AG09309 (cell line): ENCODE measurements at regions not wholly inside any gene's neighbourhood (a gene's known extent, or its start where the extent isn't known, plus 50 kb on each side); places are given as distances from the start of the nearest gene placed in this dataset.
A peak's percentile ranks its signal among the peaks of the same experiment; 100 is the strongest.
"Not testable (repeated sequence)": the region's sequence is repeated elsewhere in the genome, so short reads cannot be mapped to it uniquely, and the experiment has no call there.

Source experiments
- DNase-seq: peaks from one replicate; pipeline ENCODE4 v3.0.0-alpha.2; 2010; ENCODE audit warnings: low read depth
- H3K4me3 ChIP-seq: 2 replicates; pipeline ENCODE4 v1.5.1; 2011; ENCODE audit warnings: mild to moderate bottlenecking, low read depth, low read length, moderate library complexity; ENCODE audit not compliant: control insufficient read depth
- TF ChIP-seq, protein P1 (sequence below): IDR thresholded peaks from 2 replicates; pipeline ENCODE4 v1.5.1; 2011; ENCODE audit warnings: mild to moderate bottlenecking, low read depth, low read length, inconsistent platforms; ENCODE audit not compliant: insufficient read depth, control insufficient read depth; ENCODE audit errors: missing control alignments

DNA sequence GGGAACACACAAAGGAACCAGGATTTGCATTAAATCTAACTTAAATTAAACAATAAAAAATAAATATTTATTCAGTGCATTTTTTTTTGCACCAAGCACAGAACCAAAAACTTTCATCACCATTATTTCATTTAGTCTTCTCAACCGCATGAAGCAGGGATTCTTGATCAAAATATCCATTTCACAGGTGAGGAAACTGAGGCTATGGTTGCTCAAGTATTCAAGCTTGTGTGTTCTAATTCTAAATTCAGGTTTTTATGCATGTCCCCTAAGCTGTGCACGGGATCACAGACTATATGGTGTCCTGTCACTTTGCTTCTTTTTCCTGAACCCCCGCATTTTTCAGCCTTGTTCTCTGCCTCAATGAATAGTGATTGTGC is 64.3 kb upstream of the BCL6 start:
- DNase-seq, result no peak
- H3K4me3 ChIP-seq, result no peak overlapping the region
- TF ChIP-seq, protein P1, sequence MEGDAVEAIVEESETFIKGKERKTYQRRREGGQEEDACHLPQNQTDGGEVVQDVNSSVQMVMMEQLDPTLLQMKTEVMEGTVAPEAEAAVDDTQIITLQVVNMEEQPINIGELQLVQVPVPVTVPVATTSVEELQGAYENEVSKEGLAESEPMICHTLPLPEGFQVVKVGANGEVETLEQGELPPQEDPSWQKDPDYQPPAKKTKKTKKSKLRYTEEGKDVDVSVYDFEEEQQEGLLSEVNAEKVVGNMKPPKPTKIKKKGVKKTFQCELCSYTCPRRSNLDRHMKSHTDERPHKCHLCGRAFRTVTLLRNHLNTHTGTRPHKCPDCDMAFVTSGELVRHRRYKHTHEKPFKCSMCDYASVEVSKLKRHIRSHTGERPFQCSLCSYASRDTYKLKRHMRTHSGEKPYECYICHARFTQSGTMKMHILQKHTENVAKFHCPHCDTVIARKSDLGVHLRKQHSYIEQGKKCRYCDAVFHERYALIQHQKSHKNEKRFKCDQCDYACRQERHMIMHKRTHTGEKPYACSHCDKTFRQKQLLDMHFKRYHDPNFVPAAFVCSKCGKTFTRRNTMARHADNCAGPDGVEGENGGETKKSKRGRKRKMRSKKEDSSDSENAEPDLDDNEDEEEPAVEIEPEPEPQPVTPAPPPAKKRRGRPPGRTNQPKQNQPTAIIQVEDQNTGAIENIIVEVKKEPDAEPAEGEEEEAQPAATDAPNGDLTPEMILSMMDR, result no peak

DNA sequence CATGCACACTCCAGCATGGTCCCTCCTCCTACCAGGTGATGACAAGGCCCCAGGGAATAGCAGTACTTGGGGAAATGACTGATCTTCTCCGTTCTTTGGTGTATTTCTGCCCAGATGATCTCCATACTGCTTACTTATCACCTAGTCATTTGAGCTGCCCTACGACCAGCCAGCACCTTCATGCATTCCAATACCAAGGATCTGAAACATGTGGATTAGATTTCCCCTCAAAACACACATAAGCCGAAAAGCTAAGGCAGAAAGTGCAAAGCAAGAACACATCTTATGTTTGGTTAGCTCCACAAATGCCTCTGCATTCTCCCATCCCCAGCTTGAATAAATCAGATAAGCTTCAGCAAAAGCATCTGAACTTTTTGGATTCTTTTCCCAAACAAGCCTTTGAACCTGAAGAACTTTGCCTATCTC is 64.8 kb upstream of the BCL6 start:
- TF ChIP-seq, protein P1, result no peak
- H3K4me3 ChIP-seq, result no peak overlapping the region
- no peak for DNase-seq

DNA sequence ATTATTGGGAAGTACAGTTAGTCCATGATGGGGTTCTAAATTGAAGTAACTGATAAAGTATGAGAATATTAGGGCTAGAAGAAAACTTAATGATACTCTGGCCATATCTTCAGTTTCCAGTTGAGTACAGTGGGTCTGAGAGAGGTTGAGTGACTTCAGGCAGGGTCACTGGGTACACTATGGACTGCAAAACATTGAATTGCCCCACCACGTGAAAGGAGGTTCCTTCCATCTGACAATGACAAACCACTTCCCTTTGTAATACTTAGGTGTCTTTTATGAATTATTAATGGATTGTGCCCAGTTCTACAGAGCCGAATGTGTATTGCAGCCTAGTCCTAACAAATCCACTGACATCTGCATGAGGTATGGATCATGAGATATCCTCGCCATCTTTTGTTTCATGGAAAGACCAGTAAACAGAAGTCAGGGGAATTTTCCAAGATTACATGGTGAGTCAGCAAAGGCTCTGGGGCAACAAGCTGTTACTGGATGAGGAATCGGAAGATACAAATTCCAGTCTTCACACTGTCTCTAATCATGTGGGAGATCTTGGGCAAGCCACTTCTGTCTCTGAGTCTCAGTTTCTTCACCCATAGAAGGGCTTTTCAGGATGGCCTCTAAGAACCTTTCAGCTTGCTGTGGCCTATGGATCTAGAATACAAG is 66.5 kb upstream of the BCL6 start:
- no peak overlapping the region for H3K4me3 ChIP-seq
- peak; percentile 70 for DNase-seq
- TF ChIP-seq, protein P1, result no peak

DNA sequence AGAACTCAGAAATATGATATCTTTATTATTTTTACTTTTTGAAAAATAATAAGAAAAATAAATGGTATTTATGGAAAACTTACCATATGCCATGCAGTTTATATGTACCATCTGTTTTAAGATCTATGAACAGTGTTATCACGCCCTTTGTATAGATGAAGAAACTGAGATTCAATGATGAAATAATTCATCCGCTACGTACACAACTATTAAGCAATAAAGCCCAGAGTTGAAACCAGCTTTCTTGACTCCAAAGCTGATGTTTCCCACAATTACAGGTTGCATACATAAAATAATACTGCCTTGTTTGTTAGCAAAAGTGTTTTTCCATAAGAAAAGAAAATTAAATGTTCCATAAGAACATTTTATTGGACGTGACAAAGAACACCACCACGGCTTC is 67.2 kb upstream of the BCL6 start:
- DNase-seq, result no peak
- TF ChIP-seq, protein P1, result no peak
- H3K4me3 ChIP-seq, result no peak overlapping the region

DNA sequence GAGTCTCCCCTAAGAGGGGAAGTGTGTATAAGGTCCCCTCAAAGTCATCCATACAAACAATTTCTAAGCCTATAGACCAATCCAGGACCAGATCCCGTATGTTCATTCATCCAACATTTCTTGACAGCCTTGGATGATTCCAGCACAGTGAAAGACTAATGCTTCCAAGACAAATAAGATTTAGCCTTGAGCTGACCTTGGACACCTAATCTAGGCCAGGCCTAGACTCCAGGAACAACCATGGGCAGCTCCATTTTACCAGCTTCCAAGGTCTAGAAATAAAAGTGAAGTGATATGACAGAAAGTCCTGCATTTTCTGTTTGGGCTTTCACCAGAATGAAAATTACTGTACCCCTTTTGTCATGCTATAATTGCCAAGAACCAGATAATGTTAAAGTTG is 67.9 kb upstream of the BCL6 start:
- H3K4me3 ChIP-seq, result no peak overlapping the region
- no peak for DNase-seq
- TF ChIP-seq, protein P1, result no peak

DNA sequence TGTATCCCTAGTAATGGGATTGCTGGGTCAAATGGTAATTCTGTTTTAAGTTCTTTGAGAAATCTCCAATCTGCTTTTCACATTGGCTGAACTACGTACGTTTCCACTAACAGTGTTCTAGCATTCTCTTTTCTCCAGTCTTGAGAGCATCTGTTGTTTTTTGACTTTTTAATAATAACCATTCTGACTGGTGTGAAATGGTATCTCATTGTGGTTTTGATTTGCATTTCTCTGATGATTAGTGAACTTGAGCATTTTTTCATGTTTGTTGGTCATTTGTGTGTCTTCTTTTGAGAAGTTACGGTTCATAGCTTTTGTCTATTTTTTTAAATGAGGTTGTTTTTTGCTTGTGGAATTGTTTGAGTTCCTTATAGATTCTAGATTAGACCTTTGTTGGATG is 72.5 kb upstream of the BCL6 start:
- not testable (repeated sequence) for H3K4me3 ChIP-seq, DNase-seq

DNA sequence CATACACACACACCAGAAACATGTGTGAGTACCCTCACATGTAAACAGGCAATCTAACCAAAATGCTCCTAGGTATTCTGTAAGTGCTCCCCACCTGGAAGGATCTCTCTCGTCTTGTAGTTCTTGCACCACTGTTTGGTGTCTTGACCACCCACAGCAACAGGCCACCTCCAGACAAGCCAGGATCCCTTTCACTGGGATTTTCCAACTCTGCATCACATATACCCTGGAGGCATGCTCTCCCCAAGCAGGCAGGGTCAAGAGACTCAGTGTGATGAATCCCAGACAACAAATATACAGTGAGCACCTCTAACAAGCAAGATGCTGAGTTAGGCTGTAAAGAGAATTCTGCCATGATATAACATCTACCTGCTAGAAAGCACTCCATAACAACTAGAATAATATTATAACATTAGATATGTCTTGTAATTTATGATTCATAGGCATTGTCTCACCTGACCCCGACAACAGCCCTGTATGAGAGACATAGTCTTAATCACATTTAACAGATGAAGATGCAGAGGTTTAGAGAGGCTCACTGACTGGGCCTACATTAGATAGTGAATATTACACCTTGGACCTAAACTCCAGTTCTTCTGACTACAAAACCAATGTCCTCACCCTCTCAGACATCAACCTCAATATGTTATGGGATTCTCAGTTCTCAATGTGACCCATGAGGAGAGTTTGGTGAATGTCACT is 76.5 kb upstream of the BCL6 start:
- TF ChIP-seq, protein P1, result no peak
- no peak for DNase-seq
- no peak overlapping the region for H3K4me3 ChIP-seq
